ENCODE measurements at regions not wholly inside any gene's neighbourhood (a gene's known extent, or its start where the extent isn't known, plus 50 kb on each side); places are given as distances from the start of the nearest gene placed in this dataset.

- no peak overlapping the region for H3K27ac ChIP-seq (ENCODE audit: low read length)
- H3K4me3 ChIP-seq (ENCODE audit: low read length) = no peak overlapping the region
- H3K27me3 ChIP-seq (ENCODE audit: low read length) = no peaks in the 10 kb centered on the region
- no peak overlapping the region for H3K4me2 ChIP-seq (ENCODE audit: low read depth, low read length, poor library complexity, severe bottlenecking)
- H3K36me3 ChIP-seq (ENCODE audit: insufficient read depth, low read length) = no peaks in the 10 kb centered on the region
- no peak overlapping the region for H2AFZ ChIP-seq (ENCODE audit: low read length)
- no peak for DNase-seq
- no peaks in the 10 kb centered on the region for H3K9me2 ChIP-seq (replicated peaks; ENCODE audit: insufficient read depth, low read length)
- H3K4me1 ChIP-seq (ENCODE audit: low read length) = no peaks in the 10 kb centered on the region
- no peaks in the 10 kb centered on the region for H3K79me2 ChIP-seq (ENCODE audit: low read length)
- H3K9ac ChIP-seq (ENCODE audit: low read length) = no peak overlapping the region
- H4K20me1 ChIP-seq (ENCODE audit: insufficient read depth, low read depth, low read length) = no peaks in the 10 kb centered on the region
- no peaks in the 10 kb centered on the region for H3K9me3 ChIP-seq (ENCODE audit: low read length)
Measured at GRCh38 chr6:113047932-113048331, 700.8 kb downstream of the RFPL4B start.

GRCh38 chr6:113048741-113049140, 701.6 kb downstream of the RFPL4B start:
- no peak overlapping the region for H2AFZ ChIP-seq (ENCODE audit: low read length)
- no peaks in the 10 kb centered on the region for H3K9me3 ChIP-seq (ENCODE audit: low read length)
- H3K4me3 ChIP-seq (ENCODE audit: low read length) = no peak overlapping the region
- no peaks in the 10 kb centered on the region for H3K9me2 ChIP-seq (replicated peaks; ENCODE audit: insufficient read depth, low read length)
- H3K79me2 ChIP-seq (ENCODE audit: low read length) = no peaks in the 10 kb centered on the region
- no peaks in the 10 kb centered on the region for H3K36me3 ChIP-seq (ENCODE audit: insufficient read depth, low read length)
- no peak overlapping the region for H3K27ac ChIP-seq (ENCODE audit: low read length)
- no peaks in the 10 kb centered on the region for H3K27me3 ChIP-seq (ENCODE audit: low read length)
- no peak for DNase-seq
- no peak overlapping the region for H3K4me2 ChIP-seq (ENCODE audit: low read depth, low read length, poor library complexity, severe bottlenecking)
- no peaks in the 10 kb centered on the region for H3K4me1 ChIP-seq (ENCODE audit: low read length)
- H3K9ac ChIP-seq (ENCODE audit: low read length) = no peak overlapping the region
- H4K20me1 ChIP-seq (ENCODE audit: insufficient read depth, low read depth, low read length) = no peaks in the 10 kb centered on the region

- no peak overlapping the region for H3K9ac ChIP-seq (ENCODE audit: low read length)
- no peaks in the 10 kb centered on the region for H3K79me2 ChIP-seq (ENCODE audit: low read length)
- no peaks in the 10 kb centered on the region for H3K4me1 ChIP-seq (ENCODE audit: low read length)
- H3K9me2 ChIP-seq (replicated peaks; ENCODE audit: insufficient read depth, low read length) = no peaks in the 10 kb centered on the region
- H3K4me2 ChIP-seq (ENCODE audit: low read depth, low read length, poor library complexity, severe bottlenecking) = no peak overlapping the region
- no peaks in the 10 kb centered on the region for H3K9me3 ChIP-seq (ENCODE audit: low read length)
- no peak overlapping the region for H2AFZ ChIP-seq (ENCODE audit: low read length)
- no peak overlapping the region for H3K4me3 ChIP-seq (ENCODE audit: low read length)
- no peaks in the 10 kb centered on the region for H4K20me1 ChIP-seq (ENCODE audit: insufficient read depth, low read depth, low read length)
- no peak overlapping the region for H3K27ac ChIP-seq (ENCODE audit: low read length)
- DNase-seq = no peak
- no peaks in the 10 kb centered on the region for H3K36me3 ChIP-seq (ENCODE audit: insufficient read depth, low read length)
- H3K27me3 ChIP-seq (ENCODE audit: low read length) = no peaks in the 10 kb centered on the region
Measured at GRCh38 chr6:113049190-113049589, 702.1 kb downstream of the RFPL4B start.

GRCh38 chr6:113050010-113050858, 703.1 kb downstream of the RFPL4B start:
- H4K20me1 ChIP-seq (ENCODE audit: insufficient read depth, low read depth, low read length) = no peaks in the 10 kb centered on the region
- no peaks in the 10 kb centered on the region for H3K9me3 ChIP-seq (ENCODE audit: low read length)
- no peaks in the 10 kb centered on the region for H3K9me2 ChIP-seq (replicated peaks; ENCODE audit: insufficient read depth, low read length)
- no peak overlapping the region for H3K4me2 ChIP-seq (ENCODE audit: low read depth, low read length, poor library complexity, severe bottlenecking)
- no peaks in the 10 kb centered on the region for H3K4me1 ChIP-seq (ENCODE audit: low read length)
- no peaks in the 10 kb centered on the region for H3K27me3 ChIP-seq (ENCODE audit: low read length)
- H3K27ac ChIP-seq (ENCODE audit: low read length) = no peak overlapping the region
- no peaks in the 10 kb centered on the region for H3K36me3 ChIP-seq (ENCODE audit: insufficient read depth, low read length)
- no peak overlapping the region for H3K9ac ChIP-seq (ENCODE audit: low read length)
- no peaks in the 10 kb centered on the region for H3K79me2 ChIP-seq (ENCODE audit: low read length)
- H3K4me3 ChIP-seq (ENCODE audit: low read length) = no peak overlapping the region
- H2AFZ ChIP-seq (ENCODE audit: low read length) = no peak overlapping the region
- DNase-seq = no peak

- no peaks in the 10 kb centered on the region for H3K9me3 ChIP-seq (ENCODE audit: low read length)
- no peak for DNase-seq
- H3K4me3 ChIP-seq (ENCODE audit: low read length) = no peak overlapping the region
- H3K27me3 ChIP-seq (ENCODE audit: low read length) = no peaks in the 10 kb centered on the region
- no peaks in the 10 kb centered on the region for H3K4me1 ChIP-seq (ENCODE audit: low read length)
- no peaks in the 10 kb centered on the region for H3K79me2 ChIP-seq (ENCODE audit: low read length)
- H3K9me2 ChIP-seq (replicated peaks; ENCODE audit: insufficient read depth, low read length) = no peaks in the 10 kb centered on the region
- H3K4me2 ChIP-seq (ENCODE audit: low read depth, low read length, poor library complexity, severe bottlenecking) = no peak overlapping the region
- no peaks in the 10 kb centered on the region for H4K20me1 ChIP-seq (ENCODE audit: insufficient read depth, low read depth, low read length)
- no peaks in the 10 kb centered on the region for H3K36me3 ChIP-seq (ENCODE audit: insufficient read depth, low read length)
- no peak overlapping the region for H3K9ac ChIP-seq (ENCODE audit: low read length)
- H2AFZ ChIP-seq (ENCODE audit: low read length) = no peak overlapping the region
- no peak overlapping the region for H3K27ac ChIP-seq (ENCODE audit: low read length)
Measured at GRCh38 chr6:113050979-113051378, 703.8 kb downstream of the RFPL4B start.

- H3K79me2 ChIP-seq (ENCODE audit: low read length) = no peaks in the 10 kb centered on the region
- H3K36me3 ChIP-seq (ENCODE audit: insufficient read depth, low read length) = no peaks in the 10 kb centered on the region
- H4K20me1 ChIP-seq (ENCODE audit: insufficient read depth, low read depth, low read length) = no peaks in the 10 kb centered on the region
- DNase-seq = no peak
- H3K27ac ChIP-seq (ENCODE audit: low read length) = no peak overlapping the region
- no peaks in the 10 kb centered on the region for H3K27me3 ChIP-seq (ENCODE audit: low read length)
- no peak overlapping the region for H3K4me2 ChIP-seq (ENCODE audit: low read depth, low read length, poor library complexity, severe bottlenecking)
- no peaks in the 10 kb centered on the region for H3K9me3 ChIP-seq (ENCODE audit: low read length)
- H3K4me3 ChIP-seq (ENCODE audit: low read length) = no peak overlapping the region
- no peaks in the 10 kb centered on the region for H3K9me2 ChIP-seq (replicated peaks; ENCODE audit: insufficient read depth, low read length)
- no peak overlapping the region for H3K9ac ChIP-seq (ENCODE audit: low read length)
- no peak overlapping the region for H2AFZ ChIP-seq (ENCODE audit: low read length)
- H3K4me1 ChIP-seq (ENCODE audit: low read length) = no peaks in the 10 kb centered on the region
Measured at GRCh38 chr6:113052506-113052905, 705.4 kb downstream of the RFPL4B start.

GRCh38 chr6:113055061-113055460, 707.9 kb downstream of the RFPL4B start:
- Histone ChIP-seq H3K4me1 (ENCODE audit: low read length) (no peaks in the 10 kb centered on the region), H3K4me3 (ENCODE audit: low read length) (no peak overlapping the region), H3K9ac (ENCODE audit: low read length) (no peak overlapping the region), H2AFZ (ENCODE audit: low read length) (no peak overlapping the region), H3K27me3 (ENCODE audit: low read length) (no peaks in the 10 kb centered on the region), H3K36me3 (ENCODE audit: insufficient read depth, low read length) (no peaks in the 10 kb centered on the region), H3K79me2 (ENCODE audit: low read length) (no peaks in the 10 kb centered on the region), H3K27ac (ENCODE audit: low read length) (no peak overlapping the region), H3K4me2 (ENCODE audit: low read depth, low read length, poor library complexity, severe bottlenecking) (no peak overlapping the region), H3K9me3 (ENCODE audit: low read length) (no peaks in the 10 kb centered on the region), H3K9me2 (replicated peaks; ENCODE audit: insufficient read depth, low read length) (no peaks in the 10 kb centered on the region), H4K20me1 (ENCODE audit: insufficient read depth, low read depth, low read length) (no peaks in the 10 kb centered on the region)
- DNase-seq = no peak

- no peak overlapping the region for H3K4me2 ChIP-seq (ENCODE audit: low read depth, low read length, poor library complexity, severe bottlenecking)
- H4K20me1 ChIP-seq (ENCODE audit: insufficient read depth, low read depth, low read length) = no peaks in the 10 kb centered on the region
- no peak overlapping the region for H2AFZ ChIP-seq (ENCODE audit: low read length)
- H3K9me3 ChIP-seq (ENCODE audit: low read length) = no peaks in the 10 kb centered on the region
- H3K27me3 ChIP-seq (ENCODE audit: low read length) = no peaks in the 10 kb centered on the region
- H3K9me2 ChIP-seq (replicated peaks; ENCODE audit: insufficient read depth, low read length) = no peaks in the 10 kb centered on the region
- H3K4me3 ChIP-seq (ENCODE audit: low read length) = no peak overlapping the region
- no peaks in the 10 kb centered on the region for H3K36me3 ChIP-seq (ENCODE audit: insufficient read depth, low read length)
- H3K79me2 ChIP-seq (ENCODE audit: low read length) = no peaks in the 10 kb centered on the region
- no peaks in the 10 kb centered on the region for H3K4me1 ChIP-seq (ENCODE audit: low read length)
- H3K27ac ChIP-seq (ENCODE audit: low read length) = no peak overlapping the region
- H3K9ac ChIP-seq (ENCODE audit: low read length) = no peak overlapping the region
- no peak for DNase-seq
Measured at GRCh38 chr6:113055998-113056397, 708.9 kb downstream of the RFPL4B start.

Data from Karpas-422 (cell line).